Muscle of leg (tissue), 3 donors: ENCODE measurements at regions not wholly inside any gene's neighbourhood (a gene's known extent, or its start where the extent isn't known, plus 50 kb on each side); places are given as distances from the start of the nearest gene placed in this dataset.

ENCODE experiments used
- DNase-seq: peaks from one replicate; pipeline ENCODE4 v3.0.0; 2013
- H3K27ac ChIP-seq: one replicate; pipeline ENCODE4 v1.5.1; 2013; ENCODE audit warnings: mild to moderate bottlenecking, low read length, control low read depth
- H3K27me3 ChIP-seq: one replicate; pipeline ENCODE4 v1.6.1; 2013; ENCODE audit warnings: low read length; ENCODE audit not compliant: control insufficient read depth, insufficient read depth
- H3K36me3 ChIP-seq: one replicate; pipeline ENCODE4 v1.6.1; 2013; ENCODE audit warnings: low read length; ENCODE audit not compliant: control insufficient read depth, insufficient read depth
- H3K4me1 ChIP-seq: one replicate; pipeline ENCODE4 v1.6.1; 2013; ENCODE audit warnings: low read length; ENCODE audit not compliant: control insufficient read depth, insufficient read depth
- H3K4me3 ChIP-seq: one replicate; pipeline ENCODE4 v1.5.1; 2013; ENCODE audit warnings: low read length, control low read depth
- H3K9me3 ChIP-seq: replicated peaks from 2 replicates; pipeline ENCODE4 v1.6.1; 2013; ENCODE audit warnings: low read depth, low read length; ENCODE audit not compliant: control insufficient read depth
- WGBS: methylation state at CpG from one replicate; pipeline ENCODE4 v1.1.5; 2013; ENCODE audit warnings: missing lambda C conversion rate; ENCODE audit not compliant: insufficient coverage; 5-methylcytosine and 5-hydroxymethylcytosine counted together

- DNase-seq = no peak
- Histone ChIP-seq H3K36me3 (no peaks in the 10 kb centered on the region), H3K27ac (no peak overlapping the region), H3K4me1 (no peaks in the 10 kb centered on the region), H3K9me3 (no peaks in the 10 kb centered on the region), H3K4me3 (no peak overlapping the region), H3K27me3 (no peaks in the 10 kb centered on the region)
- WGBS = 100% methylated on average over 1 of the region's 7 CpGs
Observed at GRCh38 chr15:94745371-94745770, 514.0 kb downstream of the MCTP2 start.

- Histone ChIP-seq H3K36me3 (no peaks in the 10 kb centered on the region), H3K9me3 (no peaks in the 10 kb centered on the region), H3K4me3 (no peak overlapping the region), H3K27me3 (no peaks in the 10 kb centered on the region), H3K4me1 (no peaks in the 10 kb centered on the region), H3K27ac (no peak overlapping the region)
- 80% methylated on average over 2 of the region's 3 CpGs for WGBS
- no peak for DNase-seq
Observed at GRCh38 chr15:94747510-94747909, 516.1 kb downstream of the MCTP2 start.

GRCh38 chr15:94749811-94750617 is 518.7 kb downstream of the MCTP2 start:
- Histone ChIP-seq H3K27me3 (no peaks in the 10 kb centered on the region), H3K9me3 (no peaks in the 10 kb centered on the region), H3K27ac (no peak overlapping the region), H3K4me3 (no peak overlapping the region), H3K4me1 (no peaks in the 10 kb centered on the region), H3K36me3 (no peaks in the 10 kb centered on the region)
- 44% methylated on average over 4 of the region's 5 CpGs for WGBS
- DNase-seq = peak; percentile 84

- no peaks in the 10 kb centered on the region for H3K4me1 ChIP-seq
- H3K4me3 ChIP-seq = no peak overlapping the region
- no peaks in the 10 kb centered on the region for H3K27me3 ChIP-seq
- H3K36me3 ChIP-seq = no peaks in the 10 kb centered on the region
- no peak overlapping the region for H3K27ac ChIP-seq
- 100% methylated on average over 1 of the region's 2 CpGs for WGBS
- DNase-seq = no peak
- H3K9me3 ChIP-seq = no peaks in the 10 kb centered on the region
Observed at GRCh38 chr15:94760348-94760747, 529.0 kb downstream of the MCTP2 start.

GRCh38 chr15:94761574-94761973 is 530.2 kb downstream of the MCTP2 start:
- H3K9me3 ChIP-seq = no peaks in the 10 kb centered on the region
- no CpG with 5 or more reads among the region's 1 CpG for WGBS
- H3K27ac ChIP-seq = no peak overlapping the region
- no peak for DNase-seq
- H3K27me3 ChIP-seq = no peaks in the 10 kb centered on the region
- no peak overlapping the region for H3K4me3 ChIP-seq
- no peaks in the 10 kb centered on the region for H3K36me3 ChIP-seq
- H3K4me1 ChIP-seq = no peaks in the 10 kb centered on the region

- H3K27me3 ChIP-seq = no peaks in the 10 kb centered on the region
- H3K27ac ChIP-seq = no peak overlapping the region
- WGBS = no CpG with 5 or more reads among the region's 2 CpGs
- H3K36me3 ChIP-seq = no peaks in the 10 kb centered on the region
- H3K4me1 ChIP-seq = no peaks in the 10 kb centered on the region
- peak; percentile 4 for DNase-seq
- no peak overlapping the region for H3K4me3 ChIP-seq
- H3K9me3 ChIP-seq = no peaks in the 10 kb centered on the region
Observed at GRCh38 chr15:94769089-94769488, 537.7 kb downstream of the MCTP2 start.

- WGBS = 60% methylated on average over 2 of the region's 10 CpGs
- Histone ChIP-seq H3K36me3 (no peaks in the 10 kb centered on the region), H3K4me3 (no peak overlapping the region), H3K9me3 (no peaks in the 10 kb centered on the region), H3K27ac (no peak overlapping the region), H3K4me1 (no peaks in the 10 kb centered on the region), H3K27me3 (no peaks in the 10 kb centered on the region)
- DNase-seq = no peak
Observed at GRCh38 chr15:94770199-94770598, 538.8 kb downstream of the MCTP2 start.

GRCh38 chr15:94777037-94777436 is 545.7 kb downstream of the MCTP2 start:
- Histone ChIP-seq H3K4me1 (no peaks in the 10 kb centered on the region), H3K27me3 (no peaks in the 10 kb centered on the region), H3K36me3 (no peaks in the 10 kb centered on the region), H3K27ac (no peak overlapping the region), H3K4me3 (no peak overlapping the region), H3K9me3 (no peaks in the 10 kb centered on the region)
- WGBS = no CpG with 5 or more reads among the region's 1 CpG
- no peak for DNase-seq

GRCh38 chr15:94778840-94779239 is 547.5 kb downstream of the MCTP2 start:
- no peak for DNase-seq
- Histone ChIP-seq H3K27ac (no peak overlapping the region), H3K4me3 (no peak overlapping the region), H3K9me3 (no peaks in the 10 kb centered on the region), H3K27me3 (no peaks in the 10 kb centered on the region), H3K36me3 (no peaks in the 10 kb centered on the region), H3K4me1 (no peaks in the 10 kb centered on the region)

GRCh38 chr15:94780166-94780565 is 548.8 kb downstream of the MCTP2 start:
- whole genome bisulfite sequencing = no CpG with 5 or more reads among the region's 4 CpGs
- no peaks in the 10 kb centered on the region for H3K27me3 ChIP-seq

GRCh38 chr15:94785091-94785490 is 553.7 kb downstream of the MCTP2 start:
- Histone ChIP-seq H3K9me3 (no peaks in the 10 kb centered on the region), H3K27me3 (no peaks in the 10 kb centered on the region), H3K4me3 (no peak overlapping the region), H3K27ac (no peak overlapping the region), H3K4me1 (no peaks in the 10 kb centered on the region), H3K36me3 (no peaks in the 10 kb centered on the region)
- no CpG with 5 or more reads among the region's 2 CpGs for WGBS
- no peak for DNase-seq

More at GRCh38 chr15:94780166-94780565, 548.8 kb downstream of the MCTP2 start:
- no peaks in the 10 kb centered on the region for H3K9me3 ChIP-seq
- no peak overlapping the region for H3K27ac ChIP-seq
- no peak overlapping the region for H3K4me3 ChIP-seq
- DNase-seq = no peak
- H3K36me3 ChIP-seq = no peaks in the 10 kb centered on the region
- H3K4me1 ChIP-seq = no peaks in the 10 kb centered on the region
